Progenitor cell of endocrine pancreas (in vitro differentiated cells): ENCODE measurements at regions not wholly inside any gene's neighbourhood (a gene's known extent, or its start where the extent isn't known, plus 50 kb on each side); places are given as distances from the start of the nearest gene placed in this dataset.
"Not testable (repeated sequence)": the region's sequence is repeated elsewhere in the genome, so short reads cannot be mapped to it uniquely, and the experiment has no call there.

Experiments
- DNase-seq: peaks from one replicate; pipeline ENCODE4 v3.0.0; 2021; ENCODE audit warnings: low spot score; ENCODE audit not compliant: unreplicated experiment
- H3K27ac Mint-ChIP-seq: 2 replicates; pipeline ENCODE4 v1.8.0; 2021; ENCODE audit warnings: mild to moderate bottlenecking, moderate library complexity, mixed read lengths
- H3K27me3 Mint-ChIP-seq: 2 replicates; pipeline ENCODE4 v1.8.0; 2021; ENCODE audit warnings: mixed read lengths
- H3K36me3 Mint-ChIP-seq: 2 replicates; pipeline ENCODE4 v1.8.0; 2022; ENCODE audit warnings: mixed read lengths; ENCODE audit not compliant: insufficient read depth
- H3K4me1 Mint-ChIP-seq: 2 replicates; pipeline ENCODE4 v1.8.0; 2021; ENCODE audit warnings: low read depth, mixed read lengths
- H3K4me3 Mint-ChIP-seq: 2 replicates; pipeline ENCODE4 v1.8.0; 2021; ENCODE audit warnings: low read depth, mild to moderate bottlenecking, moderate library complexity, mixed read lengths
- H3K9me3 Mint-ChIP-seq: 2 replicates; pipeline ENCODE4 v1.8.0; 2021; ENCODE audit warnings: low read depth, mixed read lengths

GRCh38 chr17:30667657-30668359 is 156.7 kb downstream of the CRLF3 start:
- not testable (repeated sequence) for H3K4me1 Mint-ChIP-seq, H3K27me3 Mint-ChIP-seq, H3K9me3 Mint-ChIP-seq, H3K36me3 Mint-ChIP-seq, H3K27ac Mint-ChIP-seq
- peak; percentile 43 for DNase-seq
- peak overlapping the region; percentile 62 for H3K4me3 Mint-ChIP-seq

- not testable (repeated sequence) for H3K36me3 Mint-ChIP-seq, H3K9me3 Mint-ChIP-seq, H3K4me1 Mint-ChIP-seq, H3K27me3 Mint-ChIP-seq, DNase-seq
- Mint-ChIP-seq H3K4me3 (peak overlapping the region; percentile 62), H3K27ac (peak overlapping the region; percentile 16)
Observed at GRCh38 chr17:30666838-30667656, 157.4 kb downstream of the CRLF3 start.

- H3K27ac Mint-ChIP-seq, H3K4me1 Mint-ChIP-seq, H3K9me3 Mint-ChIP-seq, H3K4me3 Mint-ChIP-seq, DNase-seq, H3K27me3 Mint-ChIP-seq, H3K36me3 Mint-ChIP-seq: not testable (repeated sequence)
Observed at GRCh38 chr17:30663727-30664455, 160.6 kb downstream of the CRLF3 start.

GRCh38 chr17:30657148-30657547 is 167.3 kb downstream of the CRLF3 start:
- H3K9me3 Mint-ChIP-seq, H3K4me3 Mint-ChIP-seq, DNase-seq, H3K27ac Mint-ChIP-seq, H3K4me1 Mint-ChIP-seq, H3K36me3 Mint-ChIP-seq, H3K27me3 Mint-ChIP-seq: not testable (repeated sequence)

- DNase-seq, H3K4me3 Mint-ChIP-seq, H3K4me1 Mint-ChIP-seq, H3K9me3 Mint-ChIP-seq, H3K27ac Mint-ChIP-seq, H3K27me3 Mint-ChIP-seq, H3K36me3 Mint-ChIP-seq: not testable (repeated sequence)
Observed at GRCh38 chr17:30653038-30653437, 171.5 kb downstream of the CRLF3 start.

- not testable (repeated sequence) for H3K4me3 Mint-ChIP-seq, H3K27ac Mint-ChIP-seq, DNase-seq, H3K4me1 Mint-ChIP-seq, H3K27me3 Mint-ChIP-seq, H3K9me3 Mint-ChIP-seq, H3K36me3 Mint-ChIP-seq
Observed at GRCh38 chr17:30650149-30650548, 172.9 kb downstream of the GOSR1 start.

GRCh38 chr17:30648015-30648620 is 170.9 kb downstream of the GOSR1 start:
- not testable (repeated sequence) for H3K36me3 Mint-ChIP-seq, H3K27ac Mint-ChIP-seq, DNase-seq, H3K9me3 Mint-ChIP-seq, H3K27me3 Mint-ChIP-seq, H3K4me3 Mint-ChIP-seq, H3K4me1 Mint-ChIP-seq

GRCh38 chr17:30645875-30646274 is 168.7 kb downstream of the GOSR1 start:
- not testable (repeated sequence) for H3K27me3 Mint-ChIP-seq, DNase-seq, H3K9me3 Mint-ChIP-seq, H3K4me1 Mint-ChIP-seq, H3K27ac Mint-ChIP-seq, H3K4me3 Mint-ChIP-seq, H3K36me3 Mint-ChIP-seq

GRCh38 chr17:30644713-30645112 is 167.5 kb downstream of the GOSR1 start:
- H3K4me3 Mint-ChIP-seq, DNase-seq: not testable (repeated sequence)

GRCh38 chr17:30644287-30644686 is 167.1 kb downstream of the GOSR1 start:
- H3K27ac Mint-ChIP-seq, H3K36me3 Mint-ChIP-seq, DNase-seq, H3K4me3 Mint-ChIP-seq, H3K27me3 Mint-ChIP-seq, H3K4me1 Mint-ChIP-seq, H3K9me3 Mint-ChIP-seq: not testable (repeated sequence)

More at GRCh38 chr17:30644713-30645112, 167.5 kb downstream of the GOSR1 start:
- H3K9me3 Mint-ChIP-seq, H3K27me3 Mint-ChIP-seq, H3K4me1 Mint-ChIP-seq, H3K36me3 Mint-ChIP-seq, H3K27ac Mint-ChIP-seq: not testable (repeated sequence)

- DNase-seq, H3K36me3 Mint-ChIP-seq, H3K27me3 Mint-ChIP-seq, H3K27ac Mint-ChIP-seq, H3K4me1 Mint-ChIP-seq, H3K9me3 Mint-ChIP-seq, H3K4me3 Mint-ChIP-seq: not testable (repeated sequence)
Observed at GRCh38 chr17:30641428-30641827, 164.2 kb downstream of the GOSR1 start.

GRCh38 chr17:30639391-30639790 is 162.2 kb downstream of the GOSR1 start:
- not testable (repeated sequence) for H3K36me3 Mint-ChIP-seq, DNase-seq, H3K27me3 Mint-ChIP-seq, H3K4me3 Mint-ChIP-seq, H3K27ac Mint-ChIP-seq, H3K4me1 Mint-ChIP-seq, H3K9me3 Mint-ChIP-seq

GRCh38 chr17:30638968-30639367 is 161.8 kb downstream of the GOSR1 start:
- not testable (repeated sequence) for H3K9me3 Mint-ChIP-seq, H3K4me3 Mint-ChIP-seq, H3K4me1 Mint-ChIP-seq

More at GRCh38 chr17:30638968-30639367, 161.8 kb downstream of the GOSR1 start:
- not testable (repeated sequence) for H3K27me3 Mint-ChIP-seq, DNase-seq, H3K27ac Mint-ChIP-seq, H3K36me3 Mint-ChIP-seq
